OCI-LY1 (cell line): ENCODE measurements at regions not wholly inside any gene's neighbourhood (a gene's known extent, or its start where the extent isn't known, plus 50 kb on each side); places are given as distances from the start of the nearest gene placed in this dataset.

ENCODE experiments used
- H2AFZ ChIP-seq: fragments of 200-600 bp; sonication (generic), shearing (Covaris generic); 2 replicates; pipeline ENCODE4 v1.6.0; 2014; ENCODE audit warnings: antibody characterized with exemption, mild to moderate bottlenecking, low read length
- H3F3A ChIP-seq: fragments of 200-600 bp; sonication (generic), shearing (Covaris generic); 2 replicates; pipeline ENCODE4 v1.6.0; 2014; ENCODE audit warnings: mild to moderate bottlenecking, antibody characterized with exemption, low read length, moderate library complexity; ENCODE audit not compliant: insufficient read depth
- H3K27ac ChIP-seq: fragments of 200-600 bp; sonication (generic); 2 replicates; pipeline ENCODE4 v1.5.1; 2014; ENCODE audit warnings: low read length, mixed run types, mild to moderate bottlenecking, low read depth; ENCODE audit not compliant: poor library complexity, severe bottlenecking
- H3K27me3 ChIP-seq: fragments of 200-600 bp; sonication (generic); 2 replicates; pipeline ENCODE4 v1.6.0; 2014; ENCODE audit warnings: antibody characterized with exemption, mild to moderate bottlenecking, low read length, moderate library complexity; ENCODE audit not compliant: insufficient read depth
- H3K36me3 ChIP-seq: fragments of 200-600 bp; sonication (generic); 2 replicates; pipeline ENCODE4 v1.6.1; 2014; ENCODE audit warnings: mild to moderate bottlenecking, antibody characterized with exemption, low read length, moderate library complexity, mixed read lengths; ENCODE audit not compliant: insufficient read depth
- H3K4me1 ChIP-seq: fragments of 200-600 bp; sonication (generic); 2 replicates; pipeline ENCODE4 v1.5.1; 2014; ENCODE audit warnings: mild to moderate bottlenecking, low read length, moderate library complexity; ENCODE audit not compliant: insufficient read depth, severe bottlenecking
- H3K4me2 ChIP-seq: fragments of 200-600 bp; sonication (generic), shearing (Covaris generic); 2 replicates; pipeline ENCODE4 v1.6.1; 2014; ENCODE audit warnings: low read length
- H3K4me3 ChIP-seq: fragments of 200-600 bp; sonication (generic); 2 replicates; pipeline ENCODE4 v1.5.1; 2014; ENCODE audit warnings: low read length, low read depth, mild to moderate bottlenecking, mixed read lengths; ENCODE audit not compliant: poor library complexity, severe bottlenecking
- H3K79me2 ChIP-seq: fragments of 200-600 bp; shearing (Covaris generic); 2 replicates; pipeline ENCODE4 v1.6.1; 2016; ENCODE audit warnings: mixed run types, low read length, mixed read lengths; ENCODE audit not compliant: insufficient read depth
- H3K9ac ChIP-seq: fragments of 200-600 bp; sonication (generic), shearing (Covaris generic); 2 replicates; pipeline ENCODE4 v1.6.1; 2014; ENCODE audit warnings: mild to moderate bottlenecking, low read length, mixed read lengths
- H3K9me2 ChIP-seq: fragments of 200-600 bp; sonication (generic), shearing (Covaris generic); 2 replicates; pipeline ENCODE4 v1.6.1; 2014; ENCODE audit warnings: low read depth, mild to moderate bottlenecking, low read length, mixed read lengths
- H3K9me3 ChIP-seq: fragments of 200-600 bp; shearing (Covaris generic); 2 replicates; pipeline ENCODE4 v1.6.1; 2014; ENCODE audit warnings: low read length, mixed read lengths
- H4K20me1 ChIP-seq: fragments of 200-600 bp; sonication (generic), shearing (Covaris generic); 2 replicates; pipeline ENCODE4 v1.6.0; 2016; ENCODE audit warnings: mild to moderate bottlenecking, low read length; ENCODE audit not compliant: insufficient read depth
- CTCF ChIP-seq: fragments of 200-600 bp; sonication (generic), shearing (Covaris generic); IDR thresholded peaks from 2 replicates; pipeline ENCODE4 v1.5.1; 2017; ENCODE audit warnings: mild to moderate bottlenecking, antibody characterized with exemption, low read length, moderate library complexity, mixed read lengths
- EZH2 ChIP-seq: fragments of 200-600 bp; sonication (generic), shearing (Covaris generic); IDR thresholded peaks from 2 replicates; pipeline ENCODE4 v1.8.0; 2017; ENCODE audit warnings: borderline replicate concordance, mixed run types, mild to moderate bottlenecking, antibody characterized with exemption, low read length, moderate library complexity, mixed read lengths

DNA sequence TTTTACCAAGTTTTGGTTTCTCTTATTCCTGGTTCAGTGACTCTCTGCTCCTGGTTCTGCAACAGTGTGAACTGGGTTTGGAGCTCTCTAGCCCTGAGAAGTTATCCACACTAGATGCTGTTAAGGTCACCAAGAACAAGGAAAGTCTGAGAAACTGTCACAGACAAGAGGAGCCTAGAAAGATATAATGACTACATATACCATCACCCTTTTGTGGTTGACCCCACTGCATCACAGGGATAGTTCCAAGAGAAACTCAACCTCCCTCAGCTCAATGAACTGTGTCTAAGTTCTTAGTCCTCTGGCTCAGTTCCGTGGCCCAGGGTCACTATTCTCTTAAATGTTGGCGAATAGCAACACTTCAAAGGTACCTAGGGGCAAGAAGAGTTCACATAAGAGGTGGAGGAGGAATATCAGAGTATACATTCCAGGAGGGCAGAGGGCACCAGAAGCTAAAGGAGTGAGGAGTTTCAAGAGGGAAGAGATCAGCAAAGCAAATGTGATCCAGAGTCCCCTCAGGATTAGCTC is 171.5 kb downstream of the BUB3 start:
- no peak for TF ChIP-seq CTCF
- no peak for TF ChIP-seq EZH2
- Histone ChIP-seq H3K79me2 (no peaks in the 10 kb centered on the region), H3K4me1 (no peaks in the 10 kb centered on the region)

GRCh38 chr10:123326674-123327073 is 172.5 kb downstream of the BUB3 start:
- Histone ChIP-seq H3K79me2 (no peaks in the 10 kb centered on the region), H3K9me3 (no peaks in the 10 kb centered on the region), H3F3A (no peaks in the 10 kb centered on the region), H3K4me1 (no peaks in the 10 kb centered on the region), H4K20me1 (no peaks in the 10 kb centered on the region), H3K4me3 (no peak overlapping the region), H3K27me3 (no peaks in the 10 kb centered on the region), H3K9ac (no peak overlapping the region), H3K27ac (no peak overlapping the region), H3K4me2 (no peak overlapping the region), H3K9me2 (no peaks in the 10 kb centered on the region), H2AFZ (no peak overlapping the region), H3K36me3 (no peaks in the 10 kb centered on the region)
- TF ChIP-seq CTCF (no peak), EZH2 (no peak)

More for the DNA sequence above, 171.5 kb downstream of the BUB3 start:
- Histone ChIP-seq H3K9ac (no peak overlapping the region), H3F3A (no peaks in the 10 kb centered on the region), H2AFZ (no peak overlapping the region), H3K27me3 (no peaks in the 10 kb centered on the region), H3K9me2 (no peaks in the 10 kb centered on the region), H3K36me3 (no peaks in the 10 kb centered on the region), H3K4me2 (no peak overlapping the region), H3K27ac (no peak overlapping the region), H3K4me3 (no peak overlapping the region), H3K9me3 (no peaks in the 10 kb centered on the region), H4K20me1 (no peaks in the 10 kb centered on the region)

DNA sequence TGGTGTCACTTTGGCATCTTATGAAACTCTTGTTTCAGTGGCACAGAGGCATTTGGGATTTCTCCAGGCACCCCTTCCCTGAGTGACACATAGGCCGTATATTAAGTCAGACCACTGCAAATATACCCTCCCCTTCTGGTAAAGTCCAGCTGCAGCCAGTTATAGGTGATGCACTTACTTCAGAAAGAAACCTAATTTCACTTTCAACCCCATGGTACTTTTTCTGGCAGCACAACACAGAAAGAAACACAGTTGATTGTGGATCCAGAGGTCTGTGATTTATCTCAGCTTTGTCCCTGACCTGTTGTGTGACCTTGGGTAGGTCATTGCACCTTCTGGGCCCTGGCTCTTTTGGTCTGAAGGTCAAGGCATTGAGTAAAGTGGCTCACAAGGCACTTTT is 173.2 kb downstream of the BUB3 start:
- Histone ChIP-seq H3K27ac (no peak overlapping the region), H4K20me1 (no peaks in the 10 kb centered on the region)
- TF ChIP-seq EZH2 (no peak), CTCF (no peak)

More for the DNA sequence above, 173.2 kb downstream of the BUB3 start:
- Histone ChIP-seq H3K4me2 (no peak overlapping the region), H3K9me2 (no peaks in the 10 kb centered on the region), H3K79me2 (no peaks in the 10 kb centered on the region), H3K27me3 (no peaks in the 10 kb centered on the region), H3K4me3 (no peak overlapping the region), H3K36me3 (no peaks in the 10 kb centered on the region), H3F3A (no peaks in the 10 kb centered on the region), H3K9ac (no peak overlapping the region), H3K4me1 (no peaks in the 10 kb centered on the region), H2AFZ (no peak overlapping the region), H3K9me3 (no peaks in the 10 kb centered on the region)
